K562 (cell line): ENCODE measurements at regions not wholly inside any gene's neighbourhood (a gene's known extent, or its start where the extent isn't known, plus 50 kb on each side); places are given as distances from the start of the nearest gene placed in this dataset.

Source experiments
- FOXP4 ChIP-seq: sonication (generic); formaldehyde crosslinking; IDR thresholded peaks from 2 replicates; pipeline ENCODE4 v1.8.0; 2022; ENCODE audit warnings: mild to moderate bottlenecking, missing genetic modification reagents, borderline replicate concordance
- KDM2B ChIP-seq: fragments of 250-450 bp; sonication (Bioruptor Pico); IDR thresholded peaks from 2 replicates; pipeline ENCODE4 v1.8.0; 2021; ENCODE audit warnings: mild to moderate bottlenecking, moderate library complexity
- MXI1 ChIP-seq: IDR thresholded peaks from 2 replicates; pipeline ENCODE4 v1.6.1; 2011; ENCODE audit warnings: low read depth, mild to moderate bottlenecking, improper control_type of control experiment, low read length
- TAF9B ChIP-seq: fragments of 450-650 bp; IDR thresholded peaks from 2 replicates; pipeline ENCODE4 v1.6.1; 2018; ENCODE audit warnings: mild to moderate bottlenecking; ENCODE audit not compliant: partially characterized antibody
- THAP12 ChIP-seq: fragments of 250-450 bp; sonication (Bioruptor Pico); IDR thresholded peaks from 2 replicates; pipeline ENCODE4 v1.9.0; 2021; ENCODE audit warnings: mild to moderate bottlenecking, inconsistent platforms
- ZNF75A ChIP-seq: fragments of 450-650 bp; formaldehyde crosslinking; IDR thresholded peaks from 2 replicates; pipeline ENCODE4 v1.4.0; 2020; ENCODE audit warnings: mild to moderate bottlenecking
- TF ChIP-seq, protein P1 (sequence below): fragments of 250-450 bp; sonication (Bioruptor Pico); IDR thresholded peaks from 2 replicates; pipeline ENCODE4 v1.5.0; 2021; ENCODE audit warnings: mild to moderate bottlenecking, moderate library complexity

GRCh38 chr1:219359126-219359525, 185.4 kb downstream of the LYPLAL1 start (continued):
- TF ChIP-seq, protein P1, sequence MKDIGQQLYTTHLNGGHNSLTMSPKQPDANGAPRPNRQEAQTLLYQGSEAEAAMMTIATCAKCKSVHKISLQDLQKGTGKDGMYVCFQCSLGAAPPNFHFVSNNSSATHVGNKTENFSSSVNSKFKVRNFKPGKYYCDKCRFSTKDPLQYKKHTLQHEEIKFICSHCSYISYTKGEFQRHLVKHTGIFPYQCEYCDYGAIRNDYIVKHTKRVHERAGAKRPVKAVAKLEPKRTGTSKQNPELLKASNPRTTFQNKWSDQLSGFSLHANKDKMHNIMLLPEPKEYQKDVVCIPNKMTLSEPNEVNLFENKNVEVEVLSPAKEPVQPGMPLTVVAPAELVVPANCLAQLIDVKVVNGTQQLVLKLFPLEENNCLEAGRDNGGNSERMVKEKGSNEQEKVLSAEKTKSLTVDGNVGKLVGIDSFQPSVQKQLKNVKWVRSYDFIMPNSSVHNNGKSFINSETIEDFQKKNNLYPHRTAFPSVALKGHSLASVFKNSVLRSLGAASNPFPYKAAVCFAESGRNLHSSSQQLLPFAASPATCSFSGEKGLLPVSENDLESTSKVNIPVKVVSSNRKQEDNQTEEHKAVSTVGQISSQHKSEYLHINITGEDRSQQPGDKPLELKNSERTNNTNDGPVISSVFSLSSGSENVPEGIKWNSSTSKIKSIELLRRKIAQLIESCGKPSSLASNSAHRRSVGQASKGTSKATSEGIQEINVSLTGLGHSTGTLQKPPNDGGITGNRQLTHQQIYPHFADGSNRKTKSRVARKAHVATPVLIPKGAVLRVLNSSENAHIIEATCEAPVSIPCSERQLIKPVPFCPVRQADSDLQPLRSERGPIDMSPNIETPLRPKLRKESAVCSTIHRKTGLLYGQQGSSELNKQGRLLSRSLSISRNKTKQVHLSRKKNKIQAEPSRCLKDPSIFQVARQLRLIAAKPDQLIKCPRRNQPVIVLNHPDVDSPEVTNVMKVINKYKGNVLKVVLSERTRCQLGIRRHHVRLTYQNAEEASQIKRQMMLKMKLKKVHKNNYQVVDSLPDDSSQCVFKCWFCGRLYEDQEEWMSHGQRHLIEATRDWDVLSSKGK (CRISPR knock-in tag), result no peak
- no peak for TF ChIP-seq FOXP4 (CRISPR knock-in tag)
- TF ChIP-seq ZNF75A (CRISPR knock-in tag), result no peak
- TF ChIP-seq KDM2B (CRISPR knock-in tag), result no peak
- no peak for TF ChIP-seq TAF9B
- TF ChIP-seq THAP12 (CRISPR knock-in tag), result no peak
- TF ChIP-seq MXI1, result no peak
- TF ChIP-seq, all 486 proteins: peak for 0
